SK-N-SH (cell line): ENCODE measurements at regions not wholly inside any gene's neighbourhood (a gene's known extent, or its start where the extent isn't known, plus 50 kb on each side); places are given as distances from the start of the nearest gene placed in this dataset.

ENCODE experiments used
- CTCF ChIA-PET: fragments of 300-600, 350-600 bp; formaldehyde crosslinking; extraction: SDS; loops from one replicate; lab custom pipeline; 2021; lab: Yijun Ruan, JAX
- POLR2A ChIA-PET: fragments of 350-600 bp; sonication (Branson Sonifier 250); formaldehyde crosslinking; extraction: SDS; loops from one replicate; lab custom pipeline; 2020; ENCODE audit warnings: antibody characterized with exemption, inconsistent platforms; lab: Yijun Ruan, JAX
- DNase-seq: peaks from one replicate; pipeline ENCODE4 v3.0.0; 2012
- H2AFZ ChIP-seq: fragments of 200-600 bp; sonication (generic); 2 replicates; pipeline ENCODE4 v1.8.1; 2016; ENCODE audit warnings: antibody characterized with exemption, mild to moderate bottlenecking, low read depth
- H3F3A ChIP-seq: fragments of 200-600 bp; sonication (generic); replicated peaks from 2 replicates; pipeline ENCODE3; 2016; ENCODE audit warnings: antibody characterized with exemption, mild to moderate bottlenecking; ENCODE audit not compliant: insufficient read depth
- H3K27ac ChIP-seq, 2 experiments: fragments of 200-500 bp in 1 of 2; fragments of 200-600 bp in 1 of 2; sonication (Bioruptor generic) in 1 of 2; sonication (generic), shearing (Covaris generic) in 1 of 2; 2 replicates each; pipeline versions ENCODE4 v1.5.1 to v1.6.1; 2014 to 2016; ENCODE audit warnings: low read depth in 2 of 2, inconsistent platforms in 1 of 2, low read length in 1 of 2, mild to moderate bottlenecking in 1 of 2, mixed read lengths in 1 of 2
- H3K27me3 ChIP-seq: fragments of 200-600 bp; sonication (generic), shearing (Covaris generic); 2 replicates; pipeline ENCODE4 v1.6.1; 2016; ENCODE audit warnings: mixed run types; ENCODE audit not compliant: insufficient read depth
- H3K36me3 ChIP-seq, 2 experiments: fragments of 200-500 bp in 1 of 2; fragments of 200-600 bp in 1 of 2; sonication (Bioruptor generic) in 1 of 2; sonication (generic) in 1 of 2; replicated peaks in 1 of 2; 2 replicates each; pipeline versions ENCODE3 to v1.5.1; 2014 to 2016; ENCODE audit warnings: low read length in 1 of 2, mild to moderate bottlenecking in 1 of 2; ENCODE audit not compliant: insufficient read depth in 2 of 2, control insufficient read depth in 1 of 2
- H3K4me1 ChIP-seq, 2 experiments: fragments of 200-500 bp in 1 of 2; fragments of 200-600 bp in 1 of 2; sonication (Bioruptor generic) in 1 of 2; sonication (generic), shearing (Covaris generic) in 1 of 2; 2 replicates each; pipeline versions ENCODE4 v1.5.1 to v1.6.1; 2014 to 2016; ENCODE audit warnings: low read depth in 1 of 2, low read length in 1 of 2, mixed run types in 1 of 2; ENCODE audit not compliant: insufficient read depth in 2 of 2, control insufficient read depth in 1 of 2
- H3K4me2 ChIP-seq: fragments of 200-600 bp; sonication (generic), shearing (Covaris generic); 2 replicates; pipeline ENCODE4 v1.6.1; 2017; ENCODE audit warnings: mixed run types
- H3K4me3 ChIP-seq, 2 experiments: fragments of 200-500 bp in 1 of 2; fragments of 200-600 bp in 1 of 2; sonication (Bioruptor generic) in 1 of 2; sonication (generic), shearing (Covaris generic) in 1 of 2; 2 replicates each; pipeline versions ENCODE4 v1.5.1 to v1.8.1; 2014 to 2016; ENCODE audit warnings: low read depth in 2 of 2, inconsistent platforms in 1 of 2, low read length in 1 of 2, mild to moderate bottlenecking in 1 of 2, mixed read lengths in 1 of 2, moderate library complexity in 1 of 2
- H3K79me2 ChIP-seq: fragments of 200-600 bp; sonication (generic); 2 replicates; pipeline ENCODE4 v1.8.1; 2017; ENCODE audit warnings: mild to moderate bottlenecking; ENCODE audit not compliant: insufficient read depth
- H3K9ac ChIP-seq: fragments of 200-600 bp; sonication (generic); 2 replicates; pipeline ENCODE4 v1.6.1; 2017; ENCODE audit warnings: mixed run types
- H3K9me2 ChIP-seq: fragments of 200-600 bp; sonication (generic); 2 replicates; pipeline ENCODE4 v1.6.1; 2017; ENCODE audit warnings: mixed run types
- H3K9me3 ChIP-seq: fragments of 200-600 bp; sonication (generic); 2 replicates; pipeline ENCODE4 v1.6.1; 2017; ENCODE audit warnings: mixed run types, mild to moderate bottlenecking, moderate library complexity
- H4K20me1 ChIP-seq: fragments of 200-600 bp; sonication (generic); 2 replicates; pipeline ENCODE4 v1.6.1; 2017; ENCODE audit warnings: mild to moderate bottlenecking, mixed run types; ENCODE audit not compliant: insufficient read depth
- ELF1 ChIP-seq: IDR thresholded peaks from 2 replicates; pipeline ENCODE4 v1.4.0; 2012
- FOXM1 ChIP-seq: IDR thresholded peaks from 2 replicates; pipeline ENCODE4 v1.4.0; 2012; ENCODE audit warnings: low read depth, mild to moderate bottlenecking
- MEF2A ChIP-seq: IDR thresholded peaks from 2 replicates; pipeline ENCODE4 v1.4.0; 2012; ENCODE audit warnings: low read depth, borderline replicate concordance
- MXI1 ChIP-seq: IDR thresholded peaks from 2 replicates; pipeline ENCODE4 v1.6.1; 2012; ENCODE audit warnings: mild to moderate bottlenecking, low read depth, low read length, improper control_type of control experiment
- RAD21 ChIP-seq: IDR thresholded peaks from 2 replicates; pipeline ENCODE4 v1.6.1; 2012; ENCODE audit warnings: mild to moderate bottlenecking, low read length
- RCOR1 ChIP-seq: fragments of 150-350 bp; IDR thresholded peaks from 2 replicates; pipeline ENCODE4 v1.6.1; 2017; ENCODE audit warnings: antibody characterized with exemption, low read length
- RFX5 ChIP-seq: IDR thresholded peaks from 2 replicates; pipeline ENCODE4 v1.6.1; 2012; ENCODE audit warnings: mild to moderate bottlenecking, improper control_type of control experiment, low read length
- TAF1 ChIP-seq: IDR thresholded peaks from 2 replicates; pipeline ENCODE4 v1.6.1; 2012; ENCODE audit warnings: low read depth, mild to moderate bottlenecking, low read length, moderate library complexity, borderline replicate concordance
- WGBS: methylation state at CpG from one replicate; pipeline ENCODE4 v1.1.6; 2017; ENCODE audit warnings: low lambda C conversion rate; 5-methylcytosine and 5-hydroxymethylcytosine counted together
- TF ChIP-seq, protein P1 (sequence below): IDR thresholded peaks from 2 replicates; pipeline ENCODE4 v1.6.1; 2012; ENCODE audit warnings: mild to moderate bottlenecking, low read depth, low read length, moderate library complexity
- TF ChIP-seq, protein P2 (sequence below): IDR thresholded peaks from 2 replicates; pipeline ENCODE4; 2012
- TF ChIP-seq, protein P3 (sequence below): fragments of 200-600 bp; sonication (generic); IDR thresholded peaks from 2 replicates; pipeline ENCODE4 v1.6.1; 2017; ENCODE audit warnings: antibody characterized with exemption, mild to moderate bottlenecking, moderate library complexity

DNA sequence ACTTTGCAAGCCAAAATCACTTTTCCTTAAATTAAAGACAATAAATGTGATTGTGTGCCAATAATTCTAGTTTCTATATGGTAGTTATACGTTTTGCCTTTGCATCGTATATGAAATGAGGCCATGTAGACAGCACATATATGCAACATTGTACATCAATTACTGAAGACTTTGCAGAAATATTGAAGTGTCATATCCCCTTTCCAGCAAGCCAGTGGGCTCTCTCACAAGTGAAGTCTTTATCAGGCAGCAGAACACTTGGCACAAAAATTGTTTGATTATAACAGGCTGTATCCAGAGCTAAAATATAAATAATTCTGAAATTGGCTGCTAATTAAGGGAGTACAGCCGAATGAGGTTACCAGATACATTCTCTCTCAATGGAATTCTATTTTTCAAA is 588.6 kb upstream of the SEMA3D start (continued):
- TF ChIP-seq, protein P1, sequence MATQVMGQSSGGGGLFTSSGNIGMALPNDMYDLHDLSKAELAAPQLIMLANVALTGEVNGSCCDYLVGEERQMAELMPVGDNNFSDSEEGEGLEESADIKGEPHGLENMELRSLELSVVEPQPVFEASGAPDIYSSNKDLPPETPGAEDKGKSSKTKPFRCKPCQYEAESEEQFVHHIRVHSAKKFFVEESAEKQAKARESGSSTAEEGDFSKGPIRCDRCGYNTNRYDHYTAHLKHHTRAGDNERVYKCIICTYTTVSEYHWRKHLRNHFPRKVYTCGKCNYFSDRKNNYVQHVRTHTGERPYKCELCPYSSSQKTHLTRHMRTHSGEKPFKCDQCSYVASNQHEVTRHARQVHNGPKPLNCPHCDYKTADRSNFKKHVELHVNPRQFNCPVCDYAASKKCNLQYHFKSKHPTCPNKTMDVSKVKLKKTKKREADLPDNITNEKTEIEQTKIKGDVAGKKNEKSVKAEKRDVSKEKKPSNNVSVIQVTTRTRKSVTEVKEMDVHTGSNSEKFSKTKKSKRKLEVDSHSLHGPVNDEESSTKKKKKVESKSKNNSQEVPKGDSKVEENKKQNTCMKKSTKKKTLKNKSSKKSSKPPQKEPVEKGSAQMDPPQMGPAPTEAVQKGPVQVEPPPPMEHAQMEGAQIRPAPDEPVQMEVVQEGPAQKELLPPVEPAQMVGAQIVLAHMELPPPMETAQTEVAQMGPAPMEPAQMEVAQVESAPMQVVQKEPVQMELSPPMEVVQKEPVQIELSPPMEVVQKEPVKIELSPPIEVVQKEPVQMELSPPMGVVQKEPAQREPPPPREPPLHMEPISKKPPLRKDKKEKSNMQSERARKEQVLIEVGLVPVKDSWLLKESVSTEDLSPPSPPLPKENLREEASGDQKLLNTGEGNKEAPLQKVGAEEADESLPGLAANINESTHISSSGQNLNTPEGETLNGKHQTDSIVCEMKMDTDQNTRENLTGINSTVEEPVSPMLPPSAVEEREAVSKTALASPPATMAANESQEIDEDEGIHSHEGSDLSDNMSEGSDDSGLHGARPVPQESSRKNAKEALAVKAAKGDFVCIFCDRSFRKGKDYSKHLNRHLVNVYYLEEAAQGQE: no peak
- TF ChIP-seq RCOR1: no peak
- TF ChIP-seq FOXM1: no peak
- TF ChIP-seq MEF2A: no peak
- TF ChIP-seq, protein P2, sequence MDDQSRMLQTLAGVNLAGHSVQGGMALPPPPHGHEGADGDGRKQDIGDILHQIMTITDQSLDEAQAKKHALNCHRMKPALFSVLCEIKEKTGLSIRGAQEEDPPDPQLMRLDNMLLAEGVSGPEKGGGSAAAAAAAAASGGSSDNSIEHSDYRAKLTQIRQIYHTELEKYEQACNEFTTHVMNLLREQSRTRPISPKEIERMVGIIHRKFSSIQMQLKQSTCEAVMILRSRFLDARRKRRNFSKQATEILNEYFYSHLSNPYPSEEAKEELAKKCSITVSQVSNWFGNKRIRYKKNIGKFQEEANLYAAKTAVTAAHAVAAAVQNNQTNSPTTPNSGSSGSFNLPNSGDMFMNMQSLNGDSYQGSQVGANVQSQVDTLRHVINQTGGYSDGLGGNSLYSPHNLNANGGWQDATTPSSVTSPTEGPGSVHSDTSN: no peak
- TF ChIP-seq ELF1: no peak
- TF ChIP-seq, protein P3, sequence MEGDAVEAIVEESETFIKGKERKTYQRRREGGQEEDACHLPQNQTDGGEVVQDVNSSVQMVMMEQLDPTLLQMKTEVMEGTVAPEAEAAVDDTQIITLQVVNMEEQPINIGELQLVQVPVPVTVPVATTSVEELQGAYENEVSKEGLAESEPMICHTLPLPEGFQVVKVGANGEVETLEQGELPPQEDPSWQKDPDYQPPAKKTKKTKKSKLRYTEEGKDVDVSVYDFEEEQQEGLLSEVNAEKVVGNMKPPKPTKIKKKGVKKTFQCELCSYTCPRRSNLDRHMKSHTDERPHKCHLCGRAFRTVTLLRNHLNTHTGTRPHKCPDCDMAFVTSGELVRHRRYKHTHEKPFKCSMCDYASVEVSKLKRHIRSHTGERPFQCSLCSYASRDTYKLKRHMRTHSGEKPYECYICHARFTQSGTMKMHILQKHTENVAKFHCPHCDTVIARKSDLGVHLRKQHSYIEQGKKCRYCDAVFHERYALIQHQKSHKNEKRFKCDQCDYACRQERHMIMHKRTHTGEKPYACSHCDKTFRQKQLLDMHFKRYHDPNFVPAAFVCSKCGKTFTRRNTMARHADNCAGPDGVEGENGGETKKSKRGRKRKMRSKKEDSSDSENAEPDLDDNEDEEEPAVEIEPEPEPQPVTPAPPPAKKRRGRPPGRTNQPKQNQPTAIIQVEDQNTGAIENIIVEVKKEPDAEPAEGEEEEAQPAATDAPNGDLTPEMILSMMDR: no peak
- no peak for TF ChIP-seq RFX5
- no peak for TF ChIP-seq MXI1

DNA sequence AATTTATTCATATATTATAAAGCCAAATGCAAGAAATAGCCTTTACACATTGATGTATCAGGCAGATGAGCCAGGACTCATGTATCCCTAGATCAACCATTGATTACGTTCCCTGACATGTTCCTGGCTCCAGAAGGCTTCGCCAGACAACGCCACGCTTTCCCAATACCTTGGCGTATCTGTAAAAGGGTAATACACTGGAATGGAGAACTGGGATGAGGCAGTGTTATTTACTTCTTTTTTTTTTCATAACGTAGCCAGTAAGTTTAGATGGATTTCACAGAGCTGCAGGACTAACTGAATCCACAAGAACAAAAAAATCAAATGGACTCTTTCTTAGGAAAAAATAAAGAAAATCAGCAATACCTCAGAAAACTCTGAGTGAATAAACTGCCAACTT is 588.1 kb upstream of the SEMA3D start:
- Histone ChIP-seq H3K9me3 (no peaks in the 10 kb centered on the region), H3K36me3 (no peaks in the 10 kb centered on the region), H3K4me3 (no peak overlapping the region), H3K79me2 (no peaks in the 10 kb centered on the region), H3K4me2 (no peak overlapping the region), H3K27ac (no peak overlapping the region), H4K20me1 (no peaks in the 10 kb centered on the region), H2AFZ (no peak overlapping the region), H3K9me2 (no peaks in the 10 kb centered on the region), H3K27me3 (no peaks in the 10 kb centered on the region), H3K4me1 (no peaks in the 10 kb centered on the region), H3K9ac (no peak overlapping the region), H3F3A (no peaks in the 10 kb centered on the region)
- POLR2A ChIA-PET: no interaction called here
- CTCF ChIA-PET: interaction anchor here (2.0 kb wide), 1 partner anchor 733 kb away, joined by 5 read pairs; no protein-coding TSS in a partner anchor
- 80% methylated on average over 6 of the region's 6 CpGs for WGBS
- no peak for DNase-seq
- TF ChIP-seq RAD21 (no peak), TAF1 (no peak)
